GM19463 (cell line): ENCODE measurements at regions not wholly inside any gene's neighbourhood (a gene's known extent, or its start where the extent isn't known, plus 50 kb on each side); places are given as distances from the start of the nearest gene placed in this dataset.
"Not testable (repeated sequence)": the region's sequence is repeated elsewhere in the genome, so short reads cannot be mapped to it uniquely, and the experiment has no call there.

Experiments used
- ATAC-seq: cut with Tn5 transposase; IDR thresholded peaks from one replicate; pipeline ENCODE4 v1.9.1; 2021; ENCODE audit warnings: mild to moderate bottlenecking, moderate library complexity; ENCODE audit not compliant: unreplicated experiment

DNA sequence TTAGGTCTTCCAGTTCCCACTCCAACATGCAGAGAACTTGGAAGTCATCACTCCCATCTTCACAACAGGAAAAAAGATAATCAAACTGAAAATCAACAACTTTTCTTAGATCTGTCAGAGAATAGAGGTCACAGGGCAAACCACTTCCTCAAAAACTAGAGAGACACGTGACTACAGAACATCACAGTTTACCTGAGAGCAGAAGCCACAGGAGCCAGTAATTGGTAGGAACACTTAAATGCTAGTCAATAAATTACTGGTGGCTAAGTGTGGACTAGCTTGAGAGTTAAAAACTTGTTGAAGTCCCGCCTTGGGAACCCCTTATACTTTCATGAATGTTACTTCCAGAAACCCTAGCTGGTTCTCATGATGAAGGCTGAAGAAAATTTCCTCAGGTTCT is 81.1 kb downstream of the THSD1 start:
- ATAC-seq: not testable (repeated sequence)

DNA sequence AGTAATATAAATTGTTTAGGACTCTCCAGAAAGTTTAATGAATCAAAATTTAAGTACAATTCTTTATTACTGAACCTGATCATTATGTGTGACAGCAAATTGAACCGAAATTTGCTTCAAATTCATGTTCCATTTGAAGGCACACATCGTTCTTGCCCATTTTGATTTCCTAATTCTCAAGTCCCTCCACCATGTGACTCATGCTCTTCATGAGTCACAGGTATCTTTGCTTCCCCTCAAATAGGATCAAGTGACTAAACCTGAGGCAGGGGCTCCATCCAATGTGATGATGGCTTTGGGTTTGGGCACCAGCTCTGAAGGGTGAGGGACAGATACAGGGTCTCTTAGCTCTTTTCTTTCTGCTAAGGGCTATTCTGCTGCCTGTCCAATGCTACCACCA is 86.1 kb downstream of the THSD1 start:
- no peak for ATAC-seq

DNA sequence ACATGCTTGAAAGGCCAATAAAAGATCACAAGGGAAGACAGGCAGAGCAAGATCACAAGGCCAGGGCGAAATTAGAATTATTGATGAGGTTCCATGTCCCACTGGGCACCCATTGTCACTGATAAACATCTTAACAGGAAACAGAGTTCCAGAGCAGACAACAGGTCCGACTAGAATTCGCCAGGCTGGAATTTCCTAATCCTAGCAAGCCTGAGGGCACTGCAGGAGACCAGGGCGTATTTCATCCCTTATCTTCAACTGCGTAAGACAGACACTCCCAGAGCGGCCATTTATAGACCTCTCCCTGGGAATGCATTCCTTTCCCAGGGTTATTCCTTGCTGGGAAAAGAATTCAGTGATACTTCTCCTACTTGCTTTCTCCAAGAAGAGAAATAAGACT is 96.1 kb downstream of the THSD1 start:
- ATAC-seq: not testable (repeated sequence)

DNA sequence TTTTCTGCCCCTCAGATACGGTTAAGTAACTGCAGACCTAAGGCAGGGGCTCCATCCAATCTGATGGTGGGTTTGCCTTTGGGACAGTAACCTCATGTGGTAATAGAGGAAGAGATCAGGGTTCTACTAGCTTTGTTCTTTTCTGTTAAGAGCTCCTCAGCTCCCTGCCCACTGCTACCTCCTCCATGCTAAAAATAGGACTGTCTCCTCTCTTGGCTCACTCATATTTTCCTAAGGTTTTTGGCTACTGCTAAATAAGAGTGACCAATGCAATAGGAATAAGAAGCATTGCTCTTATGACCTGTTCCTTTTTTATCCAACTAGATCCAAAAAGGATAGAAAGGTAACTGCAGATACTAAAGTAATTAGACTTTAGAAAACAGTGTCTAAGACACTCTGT is 99.6 kb downstream of the THSD1 start:
- ATAC-seq: not testable (repeated sequence)

DNA sequence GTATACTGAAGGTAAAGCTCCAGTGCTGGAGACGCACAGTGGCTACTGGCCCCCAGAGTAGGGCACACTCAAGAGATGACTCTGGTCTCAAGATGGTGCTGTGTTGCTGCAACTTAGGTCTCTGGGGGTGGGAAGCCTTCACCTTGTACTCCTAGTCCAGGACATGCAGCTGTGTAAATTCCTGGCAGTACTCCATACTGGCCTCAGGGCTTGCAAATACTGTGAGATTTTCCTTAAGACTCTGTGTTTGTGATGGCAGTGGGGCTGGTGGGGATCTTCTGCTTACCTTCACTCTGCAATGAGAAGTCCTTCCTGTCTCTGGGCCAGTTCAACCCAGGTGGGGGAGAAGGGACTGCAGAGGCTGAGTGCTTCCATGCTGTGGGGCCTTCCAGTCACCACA is 102.9 kb downstream of the THSD1 start:
- not testable (repeated sequence) for ATAC-seq

DNA sequence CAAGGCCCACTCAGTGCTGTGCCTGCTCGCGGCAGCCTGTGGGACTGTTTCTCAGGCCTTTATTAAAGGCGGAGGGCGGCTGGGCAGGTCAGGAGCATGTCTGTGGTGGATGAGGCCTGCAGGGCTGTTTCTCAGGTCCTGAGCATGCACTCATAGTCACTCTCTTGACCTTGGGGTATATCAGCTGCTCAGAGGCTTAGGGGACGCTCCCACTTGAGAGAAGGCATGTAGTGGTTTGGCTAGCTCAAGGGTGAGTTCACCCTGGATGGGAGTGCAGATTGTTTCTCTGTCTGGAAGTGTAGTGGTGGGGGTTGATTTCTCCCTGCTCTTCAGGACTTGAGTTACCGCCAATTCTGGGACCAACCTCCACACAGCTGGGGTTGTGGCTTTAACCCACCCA is 103.3 kb downstream of the THSD1 start:
- ATAC-seq: not testable (repeated sequence)

DNA sequence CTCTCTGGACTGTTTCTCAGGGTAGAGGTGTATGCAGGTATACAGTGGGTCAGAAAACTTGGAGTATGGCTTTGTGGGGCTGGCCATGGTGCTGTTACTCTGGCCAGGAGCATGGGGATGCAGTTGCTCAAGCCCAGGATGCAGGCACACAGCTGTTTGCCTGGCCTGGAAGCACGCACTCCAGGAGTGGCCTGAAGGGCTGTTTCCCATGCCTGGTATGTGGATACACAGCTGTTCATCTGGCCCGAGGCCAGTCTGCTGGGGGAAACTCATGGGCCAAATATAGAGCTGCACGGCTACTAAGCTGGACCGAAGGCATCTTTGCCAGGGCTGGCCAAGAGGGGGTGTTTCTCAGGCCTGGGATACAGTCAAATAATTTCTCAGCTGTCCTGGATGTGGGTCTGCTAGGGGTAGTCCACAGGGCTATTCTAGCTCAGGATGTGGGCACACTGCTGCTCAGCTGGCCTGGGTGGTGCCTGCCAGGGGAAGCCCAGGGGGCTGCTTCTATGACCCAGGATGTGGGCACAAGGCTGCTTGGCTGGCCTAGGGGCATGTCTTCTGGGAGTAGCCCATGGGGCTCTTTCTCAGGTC is 104.1 kb downstream of the THSD1 start:
- ATAC-seq: not testable (repeated sequence)

DNA sequence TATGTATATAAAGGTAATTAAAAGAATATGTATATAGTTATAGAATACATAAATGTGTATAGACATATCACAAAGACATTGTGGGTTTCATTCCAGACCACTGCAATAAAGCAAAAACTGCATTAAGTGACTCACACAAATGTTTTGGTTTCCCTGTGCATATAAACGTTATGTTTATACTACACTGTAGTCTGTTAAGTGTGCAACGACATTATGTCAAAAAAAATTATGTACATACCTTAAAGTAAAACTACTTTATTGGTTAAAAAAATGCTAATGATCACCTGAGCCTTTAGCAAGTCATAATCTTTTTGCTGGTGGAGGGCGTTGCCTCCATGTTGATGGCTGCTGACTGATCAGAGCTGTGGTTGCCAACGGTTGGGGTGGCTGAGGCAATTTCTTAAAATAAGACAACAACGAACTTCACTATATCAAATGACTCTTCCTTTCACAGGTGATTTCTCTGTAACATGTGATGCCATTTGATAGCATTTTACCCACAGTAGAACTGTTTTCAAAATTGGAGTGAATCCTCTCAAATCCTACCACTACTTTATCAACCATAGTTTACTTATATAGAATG is 107.8 kb downstream of the THSD1 start:
- ATAC-seq: not testable (repeated sequence)

DNA sequence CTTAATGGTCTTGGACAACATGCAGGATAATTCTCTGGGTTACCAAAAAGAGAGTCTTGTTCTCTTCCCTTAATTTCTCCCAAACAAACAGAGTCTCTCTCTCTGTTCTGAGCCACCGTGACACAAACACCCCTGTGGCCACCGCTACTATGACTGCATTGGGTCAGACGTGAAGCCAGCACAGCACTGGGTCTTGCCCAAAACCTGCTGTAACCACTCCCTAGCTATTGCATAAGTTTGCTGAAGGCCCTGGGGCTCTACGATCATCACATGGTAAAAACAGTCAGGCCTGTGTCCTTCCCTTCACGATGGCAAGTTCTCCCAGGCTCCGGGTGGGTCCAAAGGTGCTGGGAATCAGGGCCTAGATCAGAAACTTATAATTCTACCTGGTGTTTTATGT is 117.1 kb downstream of the THSD1 start:
- ATAC-seq: not testable (repeated sequence)

DNA sequence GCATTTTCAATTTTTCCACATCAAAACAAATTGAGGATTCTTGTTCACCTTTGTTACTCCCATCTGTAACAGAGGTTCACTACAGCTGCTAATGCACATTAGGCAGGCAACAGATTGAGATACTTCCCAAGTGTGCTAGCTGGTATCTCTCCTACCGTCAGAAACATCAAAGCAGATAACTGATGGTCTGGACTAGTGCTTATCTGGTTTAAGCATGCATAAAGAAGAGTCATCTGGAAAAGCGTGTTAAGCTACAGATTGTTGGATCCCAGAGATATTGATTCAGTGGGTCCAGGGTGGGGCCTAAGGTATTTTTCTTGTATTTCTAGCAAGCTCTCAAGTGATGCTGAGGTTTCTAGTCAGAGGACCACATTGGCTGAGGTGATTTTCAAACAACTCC is 122.0 kb upstream of the NEK3 start:
- ATAC-seq: not testable (repeated sequence)

DNA sequence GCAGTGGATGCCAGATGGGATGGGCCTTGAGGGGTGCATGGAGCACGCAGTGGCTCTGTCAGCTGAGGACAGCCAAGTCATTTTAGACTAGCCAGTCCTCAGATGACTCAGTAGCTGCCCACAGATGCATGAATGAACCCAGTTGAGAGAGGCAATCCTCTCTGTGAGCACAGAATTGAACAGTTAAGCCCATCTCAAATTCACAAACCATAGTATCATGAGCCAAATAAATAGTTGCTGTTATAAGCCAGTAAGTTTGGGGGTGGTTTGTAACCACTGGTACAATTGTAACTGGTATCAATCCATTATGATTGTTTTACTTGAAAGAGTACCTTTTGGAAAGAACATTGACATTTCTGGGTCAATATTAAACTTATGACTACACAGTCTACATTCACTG is 120.0 kb upstream of the NEK3 start:
- ATAC-seq: not testable (repeated sequence)

DNA sequence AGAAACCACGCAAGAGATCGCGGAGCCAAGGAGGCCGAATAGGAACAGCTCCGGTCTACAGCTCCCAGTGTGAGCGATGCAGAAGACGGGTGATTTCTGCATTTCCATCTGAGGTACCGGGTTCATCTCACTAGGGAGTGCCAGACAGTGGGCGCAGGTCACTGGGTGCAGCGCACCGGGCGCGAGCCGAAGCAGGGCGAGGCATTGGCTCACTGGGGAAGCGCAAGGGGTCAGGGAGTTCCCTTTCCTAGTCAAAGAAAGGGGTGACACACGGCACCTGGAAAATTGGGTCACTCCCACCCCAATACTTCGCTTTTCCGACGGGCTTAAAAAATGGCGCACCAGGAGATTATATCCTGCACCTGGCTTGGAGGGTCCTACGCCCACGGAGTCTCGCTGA is 94.9 kb upstream of the NEK3 start:
- not testable (repeated sequence) for ATAC-seq

DNA sequence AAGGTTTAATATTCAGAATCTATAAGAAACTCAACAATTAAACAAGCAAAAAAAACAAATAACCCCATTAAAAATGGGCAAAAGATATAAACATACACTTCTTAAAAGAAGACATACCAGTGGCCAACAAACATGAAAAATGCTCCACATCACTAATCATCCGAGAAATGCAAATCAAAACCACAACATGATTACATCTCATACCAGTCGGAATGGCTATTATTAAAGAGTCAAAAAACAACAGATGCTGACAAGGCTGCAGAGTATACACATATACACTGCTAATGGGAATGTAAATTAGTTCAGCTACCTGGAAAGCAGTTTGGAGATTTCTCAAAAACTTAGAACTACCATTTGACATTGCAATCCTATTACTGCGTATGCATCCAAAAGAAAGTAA is 81.4 kb upstream of the NEK3 start:
- ATAC-seq: peak; percentile 69

DNA sequence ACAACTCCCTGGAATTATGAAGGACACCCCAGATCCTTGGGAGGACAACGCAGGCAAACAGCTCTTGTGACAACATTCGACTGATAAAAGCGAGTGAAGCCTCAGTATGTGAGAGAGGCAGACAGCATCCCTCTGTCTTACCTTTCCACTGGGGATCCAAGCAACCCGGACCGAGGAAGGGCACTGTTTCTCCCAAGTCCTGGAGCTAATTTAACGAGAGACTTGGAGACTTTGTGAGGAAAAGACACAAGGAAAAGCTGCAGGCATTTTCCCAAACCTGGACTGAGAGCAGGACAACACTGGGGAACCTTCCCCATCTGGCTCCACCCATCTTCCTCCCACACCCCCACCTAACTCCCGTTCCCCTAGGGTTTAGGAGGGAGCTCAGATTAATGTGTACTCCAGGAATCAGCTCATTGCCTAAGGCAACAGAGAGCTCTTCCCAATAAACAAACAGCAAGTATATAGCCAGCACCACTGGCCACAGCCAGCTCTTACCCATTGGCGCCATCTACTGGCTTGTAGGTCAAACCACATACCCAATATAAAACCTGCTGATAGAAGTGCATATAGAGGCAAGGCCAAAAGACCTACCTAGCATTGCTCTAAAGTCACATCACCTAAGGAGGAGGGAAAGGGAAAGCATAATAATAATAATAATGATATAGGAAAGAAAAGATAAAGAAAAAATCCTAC is 76.7 kb upstream of the NEK3 start:
- peak; percentile 84 for ATAC-seq

DNA sequence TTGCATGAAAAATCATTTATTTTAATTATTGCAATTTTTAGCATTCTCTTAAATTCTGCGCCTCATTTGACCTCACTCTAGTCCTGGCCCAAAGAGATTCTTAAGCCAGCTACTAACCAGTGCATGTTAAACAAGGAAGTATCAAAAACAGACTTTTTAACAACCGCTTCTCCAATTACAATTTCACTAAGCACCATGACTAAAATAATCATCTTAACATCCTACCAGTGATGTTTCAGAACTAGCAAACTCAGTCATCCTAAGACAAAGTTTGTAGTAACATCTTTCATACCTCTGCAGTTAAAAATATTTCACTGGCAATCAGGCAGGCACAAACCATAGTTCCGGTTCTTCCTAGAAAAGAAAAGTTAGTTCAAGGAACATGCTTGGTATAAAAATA is 75.5 kb upstream of the NEK3 start:
- ATAC-seq: not testable (repeated sequence)

DNA sequence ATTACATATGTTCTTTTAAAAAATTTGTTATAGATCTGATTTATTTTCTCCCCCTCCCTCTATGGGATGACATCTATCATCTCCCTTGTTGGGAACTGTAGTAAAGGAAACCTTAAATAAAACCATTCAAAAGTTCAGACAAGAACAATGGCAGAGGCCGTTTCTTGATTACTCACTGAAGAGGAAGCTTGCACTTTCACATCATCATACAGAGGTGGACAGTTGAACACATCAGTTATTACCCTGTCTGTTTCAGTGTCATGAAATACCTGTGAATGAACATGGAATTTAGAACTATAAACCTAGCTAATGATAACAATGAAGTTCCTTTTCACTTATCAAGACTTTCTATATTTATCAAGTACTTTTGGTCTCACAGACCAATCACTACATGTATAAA is 63.7 kb upstream of the NEK3 start:
- ATAC-seq: not testable (repeated sequence)

DNA sequence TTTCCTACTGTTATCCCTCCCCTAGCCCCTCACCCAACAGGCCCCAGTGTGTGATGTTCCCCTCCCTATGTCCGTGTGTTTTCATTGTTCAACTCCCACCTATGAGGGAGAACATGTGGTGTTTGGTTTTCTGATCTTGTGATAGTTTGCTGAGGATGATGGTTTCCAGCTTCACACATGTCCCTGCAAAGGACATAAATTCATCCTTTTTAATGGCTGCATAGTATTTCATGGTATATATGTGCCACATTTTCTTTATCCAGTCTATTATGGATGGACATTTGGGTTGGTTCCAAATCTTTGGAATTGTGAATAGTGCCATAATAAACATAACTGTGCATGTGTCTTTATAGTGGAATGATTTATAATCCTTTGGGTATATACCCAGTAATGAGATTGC is 54.5 kb upstream of the NEK3 start:
- ATAC-seq: not testable (repeated sequence)

DNA sequence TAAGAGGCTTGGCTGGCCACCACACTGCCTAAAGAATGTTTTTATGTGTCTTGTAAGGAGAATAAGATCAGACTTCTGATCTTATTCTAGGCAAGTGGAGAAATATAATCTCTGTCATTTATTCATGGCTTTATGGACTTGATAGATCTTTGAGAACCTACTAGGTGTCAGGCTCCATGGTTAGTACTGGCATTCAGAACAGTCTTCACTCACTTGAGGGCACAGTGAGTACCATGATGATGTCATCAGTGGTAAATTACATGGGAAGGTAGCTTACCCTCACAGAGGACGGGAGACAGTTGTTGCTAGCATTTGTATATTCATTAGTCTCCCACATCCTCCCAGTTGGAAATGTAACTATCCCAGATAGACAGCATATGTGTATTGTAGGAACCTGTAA is 53.5 kb upstream of the NEK3 start:
- not testable (repeated sequence) for ATAC-seq

DNA sequence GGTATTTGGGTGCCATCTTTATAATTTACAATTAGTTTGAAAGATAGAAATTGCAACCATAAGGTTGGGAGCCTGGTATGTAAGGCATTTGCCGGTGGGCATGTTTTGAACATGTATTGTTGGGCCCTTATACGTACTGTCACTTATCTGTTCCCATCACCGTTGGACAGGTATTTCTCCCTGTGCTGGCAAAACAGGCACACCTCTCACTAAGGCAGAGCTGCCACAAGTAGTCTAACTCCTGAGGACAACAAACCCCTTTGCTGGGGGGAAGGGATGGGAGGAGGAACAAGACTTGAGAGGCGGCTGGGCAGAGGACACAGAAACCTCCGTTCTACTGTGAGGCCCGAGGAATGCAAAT is 52.0 kb upstream of the NEK3 start:
- not testable (repeated sequence) for ATAC-seq

DNA sequence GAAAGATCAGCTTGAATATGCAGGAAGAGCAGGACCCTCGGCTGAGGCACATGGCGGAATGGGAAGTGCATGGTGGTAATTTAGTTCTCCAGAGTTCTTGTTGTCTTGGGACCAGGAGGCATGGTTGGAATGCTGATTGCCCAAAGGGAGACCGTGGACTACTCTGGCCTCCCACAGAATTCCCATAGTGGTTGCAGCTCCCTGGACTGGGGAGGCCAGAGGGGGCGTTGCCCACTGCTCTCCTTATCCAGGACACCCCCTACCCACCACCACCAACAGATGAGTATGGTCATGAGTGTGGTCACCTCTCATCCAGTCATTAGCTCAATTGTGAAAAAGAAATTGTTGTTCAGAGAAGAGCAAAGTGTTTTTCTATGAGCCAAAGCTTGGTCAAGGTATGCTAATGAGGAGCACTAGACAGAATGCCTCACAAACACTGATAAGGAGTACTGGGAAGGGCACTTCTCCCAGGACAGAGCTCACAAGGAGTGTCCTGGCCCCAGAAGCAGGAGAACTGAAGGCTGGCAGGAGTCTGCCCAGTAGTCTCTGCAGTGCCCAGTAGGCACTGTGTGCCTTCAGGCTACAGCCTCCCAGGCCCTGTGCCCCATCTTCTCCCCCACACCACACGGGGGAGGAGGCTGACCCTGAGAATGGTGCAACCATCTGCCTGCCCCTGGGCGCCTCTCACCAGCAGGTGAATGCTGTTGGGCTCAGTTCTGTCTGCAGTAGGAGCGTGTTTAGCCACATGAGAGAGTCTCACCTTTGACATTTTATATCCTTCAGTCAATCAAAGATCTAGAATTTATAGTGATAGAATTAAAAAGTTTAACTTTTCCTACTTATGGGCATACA is 51.4 kb upstream of the NEK3 start:
- ATAC-seq: not testable (repeated sequence)
